ENCODE measurements at regions not wholly inside any gene's neighbourhood (a gene's known extent, or its start where the extent isn't known, plus 50 kb on each side); places are given as distances from the start of the nearest gene placed in this dataset.

- TF ChIP-seq SUZ12 (IDR thresholded peaks at IDR 0.05; ENCODE audit: extremely low read depth, insufficient read depth, insufficient read length): no peak
- TF ChIP-seq YY1 (IDR thresholded peaks at IDR 0.05; ENCODE audit: insufficient read depth, insufficient read length): no peak
- TF ChIP-seq ZNF274 (IDR thresholded peaks at IDR 0.05; ENCODE audit: low read depth, low read length): no peak
- Histone ChIP-seq H3K9me3 (ENCODE audit: insufficient read depth, low read length) (no peaks in the 10 kb centered on the region), H3K27me3 (ENCODE audit: insufficient read depth, insufficient read length) (no peaks in the 10 kb centered on the region), H3K4me3 (ENCODE audit: insufficient read length, low read depth) (no peak overlapping the region), H3K9ac (ENCODE audit: insufficient read length, low read depth) (no peak overlapping the region), H3K4me1 (ENCODE audit: insufficient read depth, insufficient read length) (no peaks in the 10 kb centered on the region), H3K36me3 (ENCODE audit: insufficient read depth, insufficient read length, low read length) (no peaks in the 10 kb centered on the region)
- DNase-seq (ENCODE audit: low read depth, low spot score): no peak
Measured at GRCh38 chr6:40268614-40269013, 318.6 kb downstream of the LRFN2 start.

- H3K9me3 ChIP-seq (ENCODE audit: insufficient read depth, low read length): no peaks in the 10 kb centered on the region
- DNase-seq (ENCODE audit: low read depth, low spot score): no peak
- no peaks in the 10 kb centered on the region for H3K4me1 ChIP-seq (ENCODE audit: insufficient read depth, insufficient read length)
- TF ChIP-seq YY1 (IDR thresholded peaks at IDR 0.05; ENCODE audit: insufficient read depth, insufficient read length) (no peak), ZNF274 (IDR thresholded peaks at IDR 0.05; ENCODE audit: low read depth, low read length) (no peak)
- no peak overlapping the region for H3K4me3 ChIP-seq (ENCODE audit: insufficient read length, low read depth)
- H3K9ac ChIP-seq (ENCODE audit: insufficient read length, low read depth): no peak overlapping the region
- H3K36me3 ChIP-seq (ENCODE audit: insufficient read depth, insufficient read length, low read length): no peaks in the 10 kb centered on the region
- H3K27me3 ChIP-seq (ENCODE audit: insufficient read depth, insufficient read length): no peaks in the 10 kb centered on the region
Measured at GRCh38 chr6:40268166-40268565, 319.0 kb downstream of the LRFN2 start.

- no peaks in the 10 kb centered on the region for H3K4me1 ChIP-seq (ENCODE audit: insufficient read depth, insufficient read length)
- no peaks in the 10 kb centered on the region for H3K9me3 ChIP-seq (ENCODE audit: insufficient read depth, low read length)
- no peak overlapping the region for H3K4me3 ChIP-seq (ENCODE audit: insufficient read length, low read depth)
- H3K36me3 ChIP-seq (ENCODE audit: insufficient read depth, insufficient read length, low read length): no peaks in the 10 kb centered on the region
- H3K9ac ChIP-seq (ENCODE audit: insufficient read length, low read depth): no peak overlapping the region
- TF ChIP-seq SUZ12 (IDR thresholded peaks at IDR 0.05; ENCODE audit: extremely low read depth, insufficient read depth, insufficient read length) (no peak), ZNF274 (IDR thresholded peaks at IDR 0.05; ENCODE audit: low read depth, low read length) (no peak), YY1 (IDR thresholded peaks at IDR 0.05; ENCODE audit: insufficient read depth, insufficient read length) (no peak)
- no peak for DNase-seq (ENCODE audit: low read depth, low spot score)
- no peaks in the 10 kb centered on the region for H3K27me3 ChIP-seq (ENCODE audit: insufficient read depth, insufficient read length)
Measured at GRCh38 chr6:40265615-40266014, 321.5 kb downstream of the LRFN2 start.

GRCh38 chr6:40263970-40264369, 323.2 kb downstream of the LRFN2 start:
- Histone ChIP-seq H3K4me3 (ENCODE audit: insufficient read length, low read depth) (no peak overlapping the region), H3K27me3 (ENCODE audit: insufficient read depth, insufficient read length) (no peaks in the 10 kb centered on the region), H3K36me3 (ENCODE audit: insufficient read depth, insufficient read length, low read length) (no peaks in the 10 kb centered on the region), H3K4me1 (ENCODE audit: insufficient read depth, insufficient read length) (peaks cover 2% of the 10 kb centered on the region), H3K9me3 (ENCODE audit: insufficient read depth, low read length) (no peaks in the 10 kb centered on the region), H3K9ac (ENCODE audit: insufficient read length, low read depth) (no peak overlapping the region)
- TF ChIP-seq YY1 (IDR thresholded peaks at IDR 0.05; ENCODE audit: insufficient read depth, insufficient read length) (no peak), SUZ12 (IDR thresholded peaks at IDR 0.05; ENCODE audit: extremely low read depth, insufficient read depth, insufficient read length) (no peak), ZNF274 (IDR thresholded peaks at IDR 0.05; ENCODE audit: low read depth, low read length) (no peak)
- DNase-seq (ENCODE audit: low read depth, low spot score): no peak

GRCh38 chr6:40262363-40262762, 324.8 kb downstream of the LRFN2 start:
- Histone ChIP-seq H3K4me1 (ENCODE audit: insufficient read depth, insufficient read length) (peaks cover 4% of the 10 kb centered on the region), H3K4me3 (ENCODE audit: insufficient read length, low read depth) (no peak overlapping the region), H3K36me3 (ENCODE audit: insufficient read depth, insufficient read length, low read length) (no peaks in the 10 kb centered on the region), H3K9me3 (ENCODE audit: insufficient read depth, low read length) (no peaks in the 10 kb centered on the region), H3K27me3 (ENCODE audit: insufficient read depth, insufficient read length) (no peaks in the 10 kb centered on the region), H3K9ac (ENCODE audit: insufficient read length, low read depth) (no peak overlapping the region)
- no peak for DNase-seq (ENCODE audit: low read depth, low spot score)
- TF ChIP-seq YY1 (IDR thresholded peaks at IDR 0.05; ENCODE audit: insufficient read depth, insufficient read length) (no peak), SUZ12 (IDR thresholded peaks at IDR 0.05; ENCODE audit: extremely low read depth, insufficient read depth, insufficient read length) (no peak), ZNF274 (IDR thresholded peaks at IDR 0.05; ENCODE audit: low read depth, low read length) (no peak)

GRCh38 chr6:40258531-40258930, 324.3 kb upstream of the MOCS1 start:
- Histone ChIP-seq H3K27me3 (ENCODE audit: insufficient read depth, insufficient read length) (no peaks in the 10 kb centered on the region), H3K9me3 (ENCODE audit: insufficient read depth, low read length) (no peaks in the 10 kb centered on the region)
- no peak for TF ChIP-seq SUZ12 (IDR thresholded peaks at IDR 0.05; ENCODE audit: extremely low read depth, insufficient read depth, insufficient read length)
- TF ChIP-seq YY1 (IDR thresholded peaks at IDR 0.05; ENCODE audit: insufficient read depth, insufficient read length): no peak
- TF ChIP-seq ZNF274 (IDR thresholded peaks at IDR 0.05; ENCODE audit: low read depth, low read length): no peak

GRCh38 chr6:40256831-40257230, 322.6 kb upstream of the MOCS1 start:
- Histone ChIP-seq H3K9ac (ENCODE audit: insufficient read length, low read depth) (no peak overlapping the region), H3K9me3 (ENCODE audit: insufficient read depth, low read length) (no peaks in the 10 kb centered on the region), H3K4me1 (ENCODE audit: insufficient read depth, insufficient read length) (peaks cover 4% of the 10 kb centered on the region), H3K36me3 (ENCODE audit: insufficient read depth, insufficient read length, low read length) (no peaks in the 10 kb centered on the region), H3K27me3 (ENCODE audit: insufficient read depth, insufficient read length) (no peaks in the 10 kb centered on the region), H3K4me3 (ENCODE audit: insufficient read length, low read depth) (no peak overlapping the region)
- no peak for DNase-seq (ENCODE audit: low read depth, low spot score)
- TF ChIP-seq SUZ12 (IDR thresholded peaks at IDR 0.05; ENCODE audit: extremely low read depth, insufficient read depth, insufficient read length) (no peak), ZNF274 (IDR thresholded peaks at IDR 0.05; ENCODE audit: low read depth, low read length) (no peak), YY1 (IDR thresholded peaks at IDR 0.05; ENCODE audit: insufficient read depth, insufficient read length) (no peak)

More at GRCh38 chr6:40258531-40258930, 324.3 kb upstream of the MOCS1 start:
- Histone ChIP-seq H3K9ac (ENCODE audit: insufficient read length, low read depth) (no peak overlapping the region), H3K36me3 (ENCODE audit: insufficient read depth, insufficient read length, low read length) (no peaks in the 10 kb centered on the region), H3K4me1 (ENCODE audit: insufficient read depth, insufficient read length) (peaks cover 4% of the 10 kb centered on the region), H3K4me3 (ENCODE audit: insufficient read length, low read depth) (no peak overlapping the region)
- DNase-seq (ENCODE audit: low read depth, low spot score): peak; percentile 6

- no peaks in the 10 kb centered on the region for H3K9me3 ChIP-seq (ENCODE audit: insufficient read depth, low read length)
- peaks cover 4% of the 10 kb centered on the region for H3K4me1 ChIP-seq (ENCODE audit: insufficient read depth, insufficient read length)
- no peak overlapping the region for H3K9ac ChIP-seq (ENCODE audit: insufficient read length, low read depth)
- H3K36me3 ChIP-seq (ENCODE audit: insufficient read depth, insufficient read length, low read length): no peaks in the 10 kb centered on the region
- no peak for DNase-seq (ENCODE audit: low read depth, low spot score)
- TF ChIP-seq YY1 (IDR thresholded peaks at IDR 0.05; ENCODE audit: insufficient read depth, insufficient read length): no peak
- TF ChIP-seq SUZ12 (IDR thresholded peaks at IDR 0.05; ENCODE audit: extremely low read depth, insufficient read depth, insufficient read length): no peak
- H3K27me3 ChIP-seq (ENCODE audit: insufficient read depth, insufficient read length): no peaks in the 10 kb centered on the region
- no peak overlapping the region for H3K4me3 ChIP-seq (ENCODE audit: insufficient read length, low read depth)
Measured at GRCh38 chr6:40256224-40256623, 322.0 kb upstream of the MOCS1 start.

Measured in NT2/D1 (cell line).